ENCODE measurements at regions not wholly inside any gene's neighbourhood (a gene's known extent, or its start where the extent isn't known, plus 50 kb on each side); places are given as distances from the start of the nearest gene placed in this dataset.

- no peak for ATAC-seq
- Histone ChIP-seq H3K27me3 (peaks cover 0 to 8% of the 10 kb centered on the region in 2 donors), H3K4me3 (no peak overlapping the region), H3K4me1 (no peaks in the 10 kb centered on the region), H3K36me3 (no peaks in the 10 kb centered on the region), H3K9me3 (no peaks in the 10 kb centered on the region), H3K27ac (no peak overlapping the region)
- intact Hi-C loops (cut with DNase I), result no loop called here
- TF ChIP-seq, protein P1, sequence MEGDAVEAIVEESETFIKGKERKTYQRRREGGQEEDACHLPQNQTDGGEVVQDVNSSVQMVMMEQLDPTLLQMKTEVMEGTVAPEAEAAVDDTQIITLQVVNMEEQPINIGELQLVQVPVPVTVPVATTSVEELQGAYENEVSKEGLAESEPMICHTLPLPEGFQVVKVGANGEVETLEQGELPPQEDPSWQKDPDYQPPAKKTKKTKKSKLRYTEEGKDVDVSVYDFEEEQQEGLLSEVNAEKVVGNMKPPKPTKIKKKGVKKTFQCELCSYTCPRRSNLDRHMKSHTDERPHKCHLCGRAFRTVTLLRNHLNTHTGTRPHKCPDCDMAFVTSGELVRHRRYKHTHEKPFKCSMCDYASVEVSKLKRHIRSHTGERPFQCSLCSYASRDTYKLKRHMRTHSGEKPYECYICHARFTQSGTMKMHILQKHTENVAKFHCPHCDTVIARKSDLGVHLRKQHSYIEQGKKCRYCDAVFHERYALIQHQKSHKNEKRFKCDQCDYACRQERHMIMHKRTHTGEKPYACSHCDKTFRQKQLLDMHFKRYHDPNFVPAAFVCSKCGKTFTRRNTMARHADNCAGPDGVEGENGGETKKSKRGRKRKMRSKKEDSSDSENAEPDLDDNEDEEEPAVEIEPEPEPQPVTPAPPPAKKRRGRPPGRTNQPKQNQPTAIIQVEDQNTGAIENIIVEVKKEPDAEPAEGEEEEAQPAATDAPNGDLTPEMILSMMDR (IDR thresholded peaks at IDR 0.05), result no peak
- no peak for DNase-seq
These were observed 175.5 kb downstream of the POLR2M start for GRCh38 chr15:57881972-57882371.

DNA sequence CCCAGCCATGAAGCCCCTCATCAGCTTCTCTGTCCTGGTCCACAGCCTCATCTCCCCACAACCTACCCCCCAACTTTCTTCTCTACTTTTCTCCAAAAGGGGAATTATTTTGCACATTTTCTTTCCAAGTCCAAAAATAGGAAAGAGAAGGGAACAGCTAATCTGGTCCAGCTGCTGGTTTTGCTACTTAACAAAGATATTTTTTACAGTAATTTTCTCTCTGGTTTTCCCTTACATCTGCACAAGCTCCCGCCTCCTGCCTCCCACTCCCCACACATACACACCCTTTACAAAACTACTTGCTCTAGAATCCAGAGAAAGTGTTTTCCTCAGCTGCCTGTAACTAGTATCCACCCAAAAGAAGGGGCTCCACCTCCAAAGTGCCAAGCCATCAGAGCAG lies 177.2 kb downstream of the POLR2M start:
- TF ChIP-seq, protein P1 (IDR thresholded peaks at IDR 0.05), result no peak
- H3K9me3 ChIP-seq, result no peaks in the 10 kb centered on the region
- no peak for ATAC-seq
- H3K4me1 ChIP-seq, result no peaks in the 10 kb centered on the region
- no peaks in the 10 kb centered on the region for H3K36me3 ChIP-seq
- no peak overlapping the region for H3K27ac ChIP-seq
- DNase-seq, result no peak
- intact Hi-C loops (cut with DNase I), result no loop called here
- H3K4me3 ChIP-seq, result no peak overlapping the region
- peaks cover 0 to 8% of the 10 kb centered on the region in 2 donors for H3K27me3 ChIP-seq

DNA sequence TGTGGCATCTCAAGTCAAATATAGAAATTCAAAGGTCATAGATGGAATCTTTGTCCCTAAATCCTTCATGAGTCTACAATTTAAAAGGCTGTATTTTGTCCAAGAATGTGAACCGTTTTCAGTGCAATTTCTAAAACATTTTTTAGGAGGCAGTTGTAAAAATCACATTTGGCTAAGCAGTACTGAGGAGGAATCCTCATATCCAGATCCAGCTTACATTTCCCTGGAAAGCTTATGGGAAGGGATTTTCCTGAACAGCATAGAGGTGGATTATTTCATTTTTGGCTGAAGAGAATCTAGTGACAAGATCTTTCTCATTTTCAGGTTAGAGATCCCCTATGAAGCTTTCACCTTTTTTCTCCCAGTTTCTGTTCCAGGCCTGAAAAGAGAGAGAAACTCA lies 178.4 kb downstream of the POLR2M start:
- ATAC-seq (no peak), DNase-seq (no peak)
- Histone ChIP-seq H3K27me3 (peaks cover 0 to 8% of the 10 kb centered on the region in 2 donors), H3K9me3 (no peaks in the 10 kb centered on the region), H3K36me3 (no peaks in the 10 kb centered on the region), H3K27ac (no peak overlapping the region), H3K4me3 (no peak overlapping the region), H3K4me1 (no peaks in the 10 kb centered on the region)
- TF ChIP-seq, protein P1 (IDR thresholded peaks at IDR 0.05), result no peak
- intact Hi-C loops (cut with DNase I), result no loop called here

DNA sequence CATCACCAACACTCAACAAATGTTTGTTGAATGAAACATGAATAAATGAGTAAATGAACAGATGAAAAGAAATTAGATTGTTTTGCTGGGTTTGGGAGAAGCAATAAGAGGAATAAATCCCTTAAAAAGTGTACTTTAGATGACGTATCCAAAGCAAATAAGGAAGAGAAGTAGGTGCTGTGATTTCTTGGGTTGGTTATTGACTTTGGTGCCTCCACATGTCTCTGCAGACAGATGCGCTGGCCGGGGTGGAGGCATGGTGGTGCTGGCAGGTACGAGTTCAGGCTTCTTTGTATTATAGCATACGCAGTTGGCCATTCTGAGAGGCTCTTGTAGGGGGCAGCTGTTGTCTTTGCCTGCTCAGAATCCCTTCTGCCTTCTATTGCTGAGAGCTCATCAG lies 178.9 kb downstream of the POLR2M start:
- intact Hi-C loops (cut with DNase I), result no loop called here

DNA sequence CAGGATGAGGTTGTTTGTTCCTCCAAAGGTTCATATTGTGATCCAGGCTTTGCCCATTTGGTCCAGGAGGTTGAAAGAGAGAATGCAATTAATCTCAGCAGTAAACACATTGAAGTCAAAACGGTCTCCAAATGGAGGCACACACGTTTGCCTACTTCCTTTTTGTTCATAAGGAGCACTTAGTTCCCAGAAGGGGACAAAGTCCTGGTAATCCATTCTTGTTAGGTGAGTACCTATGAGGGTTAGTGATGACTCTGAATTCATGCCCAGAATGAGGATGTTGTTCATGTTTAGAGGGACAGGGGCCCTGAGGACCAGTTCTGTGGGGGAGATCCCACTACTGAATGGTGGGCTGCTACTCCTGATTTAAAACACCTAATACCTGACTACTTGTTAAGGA lies 177.7 kb downstream of the ALDH1A2 start:
- TF ChIP-seq, protein P1 (IDR thresholded peaks at IDR 0.05), result no peak
- Histone ChIP-seq H3K9me3 (no peaks in the 10 kb centered on the region), H3K4me3 (no peak overlapping the region), H3K4me1 (no peaks in the 10 kb centered on the region), H3K27ac (no peak overlapping the region), H3K36me3 (no peaks in the 10 kb centered on the region), H3K27me3 (peaks cover 0 to 8% of the 10 kb centered on the region in 2 donors)
- DNase-seq (no peak), ATAC-seq (no peak)
- intact Hi-C loops (cut with DNase I), result no loop called here

More for the DNA sequence above, 178.9 kb downstream of the POLR2M start:
- Histone ChIP-seq H3K27me3 (peaks cover 0 to 8% of the 10 kb centered on the region in 2 donors), H3K4me3 (no peak overlapping the region), H3K36me3 (no peaks in the 10 kb centered on the region), H3K4me1 (no peaks in the 10 kb centered on the region), H3K9me3 (no peaks in the 10 kb centered on the region), H3K27ac (no peak overlapping the region)
- DNase-seq (no peak), ATAC-seq (no peak)
- TF ChIP-seq, protein P1 (IDR thresholded peaks at IDR 0.05), result no peak

Data from left lung (tissue), 4 donors.